Muscle layer of duodenum (tissue), 2 donors: ENCODE measurements at regions not wholly inside any gene's neighbourhood (a gene's known extent, or its start where the extent isn't known, plus 50 kb on each side); places are given as distances from the start of the nearest gene placed in this dataset.
"Not testable (repeated sequence)": the region's sequence is repeated elsewhere in the genome, so short reads cannot be mapped to it uniquely, and the experiment has no call there.

Experiments
- H3K27ac ChIP-seq: one replicate; pipeline ENCODE4 v1.7.0; 2013; ENCODE audit warnings: mild to moderate bottlenecking, low read length
- H3K27me3 ChIP-seq: one replicate; pipeline ENCODE4 v1.7.0; 2013; ENCODE audit warnings: low read depth, mild to moderate bottlenecking, control low read depth, low read length
- H3K36me3 ChIP-seq, 2 donors: one replicate each; pipeline ENCODE4 v1.7.0; 2013; ENCODE audit warnings: low read length in 2 of 2, control low read depth in 1 of 2, mild to moderate bottlenecking in 1 of 2; ENCODE audit not compliant: insufficient read depth in 2 of 2, control insufficient read depth in 1 of 2
- H3K4me1 ChIP-seq, 2 donors: one replicate each; pipeline ENCODE4 v1.7.0; 2013; ENCODE audit warnings: low read length in 2 of 2, mild to moderate bottlenecking in 2 of 2, control low read depth in 1 of 2, moderate library complexity in 1 of 2; ENCODE audit not compliant: insufficient read depth in 2 of 2, control insufficient read depth in 1 of 2
- H3K4me3 ChIP-seq, 2 donors: one replicate each; pipeline ENCODE4 v1.7.0; 2013; ENCODE audit warnings: low read length in 2 of 2, low read depth in 1 of 2, mild to moderate bottlenecking in 1 of 2
- H3K9me3 ChIP-seq, 2 donors: one replicate each; pipeline ENCODE4 v1.7.0; 2013; ENCODE audit warnings: low read length in 2 of 2, control low read depth in 1 of 2, mild to moderate bottlenecking in 1 of 2; ENCODE audit not compliant: control insufficient read depth in 1 of 2
- donor health status: healthy.

- H3K27ac ChIP-seq, H3K36me3 ChIP-seq, H3K9me3 ChIP-seq, H3K4me1 ChIP-seq, H3K4me3 ChIP-seq, H3K27me3 ChIP-seq: not testable (repeated sequence)
Observed at GRCh38 chr9:62863319-62863718, 1673.5 kb downstream of the SPATA31A7 start.

DNA sequence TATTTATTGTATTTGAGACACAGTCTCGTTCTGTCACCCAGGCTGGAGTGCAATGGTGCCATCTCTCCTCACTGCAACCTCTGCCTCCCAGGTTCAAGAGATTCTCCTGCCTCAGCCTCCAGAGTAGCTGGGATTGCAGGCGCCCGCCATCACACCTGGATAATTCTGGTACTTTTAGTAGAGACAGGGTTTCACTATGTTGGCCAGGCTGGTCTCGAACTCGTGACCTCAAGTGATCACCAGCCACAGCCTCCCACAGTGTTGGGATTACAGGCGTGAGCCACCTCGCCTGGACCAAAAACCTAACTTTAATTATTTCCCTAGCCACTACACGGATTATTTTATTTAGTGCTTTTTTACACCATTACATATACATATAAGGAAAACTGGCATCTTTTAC lies 1674.0 kb downstream of the SPATA31A7 start:
- not testable (repeated sequence) for H3K36me3 ChIP-seq, H3K27ac ChIP-seq, H3K27me3 ChIP-seq, H3K4me1 ChIP-seq, H3K4me3 ChIP-seq, H3K9me3 ChIP-seq

DNA sequence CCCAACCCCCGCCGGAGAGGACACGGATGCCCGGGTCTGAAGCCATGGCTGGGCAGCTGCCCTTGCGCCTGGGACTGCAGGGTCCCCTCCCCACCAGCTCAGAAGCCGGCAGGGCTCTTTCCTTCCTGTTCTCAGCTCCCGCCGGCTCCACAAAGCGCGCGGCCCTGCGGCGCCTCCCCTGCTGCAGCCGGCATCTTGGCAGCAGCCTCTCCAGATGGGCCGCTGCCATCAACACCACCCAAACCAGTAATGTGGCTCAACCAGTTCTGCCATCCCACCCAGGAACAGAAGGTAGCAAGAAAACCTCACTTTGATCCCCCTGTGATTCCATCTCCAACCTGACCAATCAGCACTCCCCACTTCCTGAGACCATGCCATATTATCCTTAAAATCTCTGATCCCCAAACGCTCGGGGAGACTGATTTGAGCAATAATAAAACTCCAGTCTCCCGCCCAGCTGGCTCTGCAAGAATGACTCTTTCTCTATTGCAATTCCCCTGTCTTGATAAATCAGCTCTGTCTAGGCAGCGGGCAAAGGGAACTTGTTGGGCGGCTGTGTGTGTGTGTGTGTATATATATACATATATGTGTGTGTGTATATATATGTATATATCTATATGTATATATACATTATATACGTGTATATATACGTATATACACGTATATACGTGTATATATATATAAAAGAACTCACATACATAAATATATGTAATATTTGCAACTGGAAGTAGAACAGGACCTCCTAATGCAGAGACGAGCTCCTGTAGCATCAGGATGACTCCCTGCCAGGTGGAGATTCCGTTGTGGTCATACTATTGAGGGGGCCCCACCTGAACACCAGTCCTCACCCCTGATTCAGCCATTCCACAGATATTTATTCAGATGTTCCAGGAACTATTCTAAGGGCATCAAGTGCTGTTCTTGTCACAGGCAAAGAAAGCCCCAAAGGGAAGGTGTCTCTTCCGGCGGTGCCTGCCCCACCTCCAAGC lies 1674.9 kb downstream of the SPATA31A7 start:
- H3K36me3 ChIP-seq, H3K27me3 ChIP-seq, H3K9me3 ChIP-seq, H3K4me1 ChIP-seq, H3K27ac ChIP-seq: not testable (repeated sequence)
- peak overlapping the region in 1 of 2 donors; percentile 30 for H3K4me3 ChIP-seq

DNA sequence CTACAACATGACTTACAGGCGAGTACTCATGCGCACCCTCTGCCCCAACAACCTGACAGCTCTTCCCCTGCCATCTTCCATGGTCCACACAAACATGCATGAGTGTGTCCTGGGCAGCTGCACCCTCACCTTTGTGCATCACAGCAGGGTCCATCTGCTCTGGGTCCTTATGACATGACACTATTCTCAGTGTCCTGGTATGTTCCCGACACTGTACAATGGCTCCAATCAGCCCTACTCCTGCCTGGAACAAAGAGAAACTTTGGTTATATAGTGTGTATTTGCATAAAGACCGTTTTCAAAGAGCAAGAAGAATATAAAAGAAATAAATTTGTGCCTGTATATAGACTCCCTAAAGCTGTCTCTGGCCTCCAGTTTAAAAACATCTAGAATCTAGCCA lies 1679.2 kb downstream of the SPATA31A7 start:
- H3K27ac ChIP-seq, H3K4me1 ChIP-seq, H3K36me3 ChIP-seq, H3K27me3 ChIP-seq, H3K4me3 ChIP-seq, H3K9me3 ChIP-seq: not testable (repeated sequence)

- not testable (repeated sequence) for H3K27me3 ChIP-seq, H3K36me3 ChIP-seq, H3K4me1 ChIP-seq, H3K27ac ChIP-seq, H3K9me3 ChIP-seq, H3K4me3 ChIP-seq
Observed at GRCh38 chr9:62871765-62872164, 1681.9 kb downstream of the SPATA31A7 start.

DNA sequence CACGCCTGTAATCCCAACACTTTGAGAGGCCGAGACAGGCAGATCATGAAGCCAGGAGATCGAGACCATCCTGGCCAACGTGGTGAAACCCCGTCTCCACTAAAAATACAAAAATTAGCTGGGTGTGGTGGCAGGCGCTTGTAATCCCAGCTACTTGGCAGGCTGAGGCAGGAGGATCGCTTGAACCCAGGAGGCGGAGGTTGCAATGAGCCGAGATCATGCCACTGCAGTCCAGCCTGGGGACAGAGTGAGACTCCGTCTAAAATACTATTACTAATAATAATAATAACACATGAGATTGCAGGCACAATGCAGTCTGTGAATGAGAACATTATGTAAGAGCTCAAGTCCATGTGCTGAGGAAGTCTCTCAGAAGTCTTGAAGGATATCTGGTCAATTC lies 1684.4 kb downstream of the SPATA31A7 start:
- not testable (repeated sequence) for H3K4me1 ChIP-seq, H3K27ac ChIP-seq, H3K36me3 ChIP-seq, H3K4me3 ChIP-seq, H3K27me3 ChIP-seq, H3K9me3 ChIP-seq

GRCh38 chr9:62874745-62875599 lies 1685.1 kb downstream of the SPATA31A7 start:
- H3K36me3 ChIP-seq, H3K9me3 ChIP-seq, H3K4me1 ChIP-seq, H3K27me3 ChIP-seq, H3K27ac ChIP-seq, H3K4me3 ChIP-seq: not testable (repeated sequence)

- H3K27ac ChIP-seq, H3K27me3 ChIP-seq, H3K36me3 ChIP-seq, H3K9me3 ChIP-seq, H3K4me1 ChIP-seq, H3K4me3 ChIP-seq: not testable (repeated sequence)
Observed at GRCh38 chr9:62877552-62877951, 1687.7 kb downstream of the SPATA31A7 start.

GRCh38 chr9:62877987-62878386 lies 1688.2 kb downstream of the SPATA31A7 start:
- not testable (repeated sequence) for H3K9me3 ChIP-seq, H3K4me1 ChIP-seq, H3K27ac ChIP-seq, H3K36me3 ChIP-seq, H3K27me3 ChIP-seq, H3K4me3 ChIP-seq

DNA sequence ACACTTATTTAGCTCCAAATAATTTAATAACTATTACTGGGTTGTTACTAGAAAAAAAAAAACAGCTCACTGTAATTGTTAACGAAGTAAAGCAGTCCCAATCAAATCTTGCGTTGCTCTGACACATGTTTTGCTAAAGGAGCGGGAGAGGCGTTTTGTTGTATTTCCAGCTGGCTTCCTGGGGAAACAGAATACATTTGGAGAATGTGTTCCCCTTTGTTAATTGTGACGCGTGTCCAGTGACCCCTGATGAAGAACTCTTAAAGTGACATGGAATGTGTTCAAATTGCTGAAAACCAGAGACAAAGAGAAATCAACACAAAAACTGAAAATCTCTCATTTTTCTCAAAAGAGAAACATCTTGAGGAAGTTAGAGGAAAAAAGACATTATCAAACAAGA lies 1690.6 kb downstream of the SPATA31A7 start:
- not testable (repeated sequence) for H3K4me3 ChIP-seq, H3K27ac ChIP-seq, H3K9me3 ChIP-seq, H3K36me3 ChIP-seq, H3K4me1 ChIP-seq, H3K27me3 ChIP-seq

DNA sequence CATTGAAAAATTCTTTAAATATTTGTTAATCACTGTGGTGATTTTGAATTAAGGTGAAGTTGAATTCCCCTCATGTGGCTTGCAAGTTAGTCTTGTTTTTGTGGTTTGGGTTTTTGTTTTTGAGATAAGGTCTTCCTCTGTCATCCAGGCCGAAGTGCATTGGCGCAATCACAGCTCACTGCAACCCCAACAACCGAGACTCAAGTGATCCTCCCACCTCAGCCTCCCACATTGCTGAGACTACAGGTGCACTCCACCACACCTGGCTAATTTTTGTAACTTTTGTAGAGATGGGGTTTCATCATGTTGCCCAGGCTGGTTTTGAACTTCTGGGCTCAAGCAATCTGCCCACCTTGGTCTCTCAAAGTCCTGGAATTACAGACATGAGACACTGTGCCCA lies 1691.1 kb downstream of the SPATA31A7 start:
- H3K27me3 ChIP-seq, H3K4me1 ChIP-seq, H3K36me3 ChIP-seq, H3K9me3 ChIP-seq, H3K27ac ChIP-seq, H3K4me3 ChIP-seq: not testable (repeated sequence)
